ENCODE measurements at regions not wholly inside any gene's neighbourhood (a gene's known extent, or its start where the extent isn't known, plus 50 kb on each side); places are given as distances from the start of the nearest gene placed in this dataset.

- TF ChIP-seq, protein P1, sequence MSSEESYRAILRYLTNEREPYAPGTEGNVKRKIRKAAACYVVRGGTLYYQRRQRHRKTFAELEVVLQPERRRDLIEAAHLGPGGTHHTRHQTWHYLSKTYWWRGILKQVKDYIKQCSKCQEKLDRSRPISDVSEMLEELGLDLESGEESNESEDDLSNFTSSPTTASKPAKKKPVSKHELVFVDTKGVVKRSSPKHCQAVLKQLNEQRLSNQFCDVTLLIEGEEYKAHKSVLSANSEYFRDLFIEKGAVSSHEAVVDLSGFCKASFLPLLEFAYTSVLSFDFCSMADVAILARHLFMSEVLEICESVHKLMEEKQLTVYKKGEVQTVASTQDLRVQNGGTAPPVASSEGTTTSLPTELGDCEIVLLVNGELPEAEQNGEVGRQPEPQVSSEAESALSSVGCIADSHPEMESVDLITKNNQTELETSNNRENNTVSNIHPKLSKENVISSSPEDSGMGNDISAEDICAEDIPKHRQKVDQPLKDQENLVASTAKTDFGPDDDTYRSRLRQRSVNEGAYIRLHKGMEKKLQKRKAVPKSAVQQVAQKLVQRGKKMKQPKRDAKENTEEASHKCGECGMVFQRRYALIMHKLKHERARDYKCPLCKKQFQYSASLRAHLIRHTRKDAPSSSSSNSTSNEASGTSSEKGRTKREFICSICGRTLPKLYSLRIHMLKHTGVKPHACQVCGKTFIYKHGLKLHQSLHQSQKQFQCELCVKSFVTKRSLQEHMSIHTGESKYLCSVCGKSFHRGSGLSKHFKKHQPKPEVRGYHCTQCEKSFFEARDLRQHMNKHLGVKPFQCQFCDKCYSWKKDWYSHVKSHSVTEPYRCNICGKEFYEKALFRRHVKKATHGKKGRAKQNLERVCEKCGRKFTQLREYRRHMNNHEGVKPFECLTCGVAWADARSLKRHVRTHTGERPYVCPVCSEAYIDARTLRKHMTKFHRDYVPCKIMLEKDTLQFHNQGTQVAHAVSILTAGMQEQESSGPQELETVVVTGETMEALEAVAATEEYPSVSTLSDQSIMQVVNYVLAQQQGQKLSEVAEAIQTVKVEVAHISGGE (CRISPR knock-in tag; IDR thresholded peaks at IDR 0.05) = peak in 2 of 3 experiments; percentile 75 to 93; a peak in 4 of 6 replicates
- TF ChIP-seq SLC30A9 (CRISPR knock-in tag; IDR thresholded peaks at IDR 0.05) = 0 out of 2 replicates have a peak, but pooled peaks have one; percentile 47
- peak; percentile 98 to 99 for TF ChIP-seq NRF1 (conservative IDR thresholded peaks at IDR 0.05 in 1 of 2, IDR thresholded peaks at IDR 0.05 in 1 of 2)
- TF ChIP-seq OTX1 (CRISPR knock-in tag; IDR thresholded peaks at IDR 0.05) = peak; percentile 80
- TF ChIP-seq HIVEP1 (CRISPR knock-in tag; IDR thresholded peaks at IDR 0.05) = peak; percentile 72; the same call in 1 of the 2 replicates
- TF ChIP-seq DIDO1 (tag; IDR thresholded peaks at IDR 0.05; ENCODE audit: low read depth) = peak; percentile 29; the same call in 1 of the 2 replicates
- peak; percentile 13 for TF ChIP-seq TAF1 (IDR thresholded peaks at IDR 0.05; ENCODE audit: control insufficient read depth, extremely low read depth, insufficient read depth, low read length, severe bottlenecking)
- peak; percentile 83 for TF ChIP-seq TARDBP (IDR thresholded peaks at IDR 0.05)
- TF ChIP-seq RHOXF2B (CRISPR knock-in tag; conservative IDR thresholded peaks at IDR 0.05) = 0 out of 2 replicates have a peak, but pooled peaks have one; percentile 55
- TF ChIP-seq EP400 (IDR thresholded peaks at IDR 0.05) = peak; percentile 41; the same call in 1 of the 2 replicates
- TF ChIP-seq SMARCC2 (IDR thresholded peaks at IDR 0.05; ENCODE audit: low read depth) = peak; percentile 43
- TF ChIP-seq ZNF24 (IDR thresholded peaks at IDR 0.05) = peak; percentile 53; the same call in 1 of the 2 replicates
- peak; percentile 54 for TF ChIP-seq ESRRA (IDR thresholded peaks at IDR 0.05; ENCODE audit: borderline replicate concordance, low read depth)
- peak in 1 of 2 experiments; percentile 59; a peak in 1 of 4 replicates for TF ChIP-seq NONO (IDR thresholded peaks at IDR 0.05; ENCODE audit: low read depth in 2 of 2, low read length in 1 of 2)
- TF ChIP-seq SMAD1 (IDR thresholded peaks at IDR 0.05; ENCODE audit: low read depth, low read length, partially characterized antibody) = peak; percentile 27
- TF ChIP-seq CTBP1 (IDR thresholded peaks at IDR 0.05; ENCODE audit: borderline replicate concordance) = peak; percentile 100
- TF ChIP-seq E2F3 (CRISPR knock-in tag; IDR thresholded peaks at IDR 0.05) = peak; percentile 32; the same call in 1 of the 2 replicates
- peak; percentile 78 for TF ChIP-seq RBFOX2 (IDR thresholded peaks at IDR 0.05; ENCODE audit: low read depth, low read length)
- 0 out of 2 replicates have a peak, but pooled peaks have one; percentile 77 for TF ChIP-seq SMAD3 (CRISPR knock-in tag; conservative IDR thresholded peaks at IDR 0.05)
These were observed 53.4 kb downstream of the VPREB1 start (continued) for GRCh38 chr22:22297794-22298653.
